ENCODE measurements at regions not wholly inside any gene's neighbourhood (a gene's known extent, or its start where the extent isn't known, plus 50 kb on each side); places are given as distances from the start of the nearest gene placed in this dataset.

DNA sequence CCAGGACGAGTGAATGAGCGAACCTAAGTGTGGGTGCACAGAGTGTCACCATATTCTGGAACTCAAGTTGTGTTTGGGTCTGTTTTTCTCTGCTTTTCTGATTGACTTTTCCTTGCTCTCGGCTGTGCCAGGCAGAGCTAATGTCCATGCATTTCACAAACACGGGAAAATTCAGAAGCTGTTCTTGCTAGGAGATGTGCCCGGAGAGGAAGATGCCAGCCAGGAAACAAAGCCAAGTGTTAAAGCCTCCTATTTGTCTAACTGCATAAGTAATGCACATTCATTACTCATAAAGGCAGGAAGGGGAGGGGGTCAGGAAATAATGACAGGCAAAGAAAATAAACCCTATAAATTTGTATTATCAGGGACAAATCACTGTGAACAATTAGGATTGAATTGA lies 250.4 kb upstream of the SFSWAP start:
- H3K79me1 ChIP-seq (ENCODE audit: low read depth, low read length), result no peaks in the 10 kb centered on the region
- FAIRE-seq, result no peak
- H3K9me3 ChIP-seq (ENCODE audit: insufficient read depth in 2 of 2, low read depth in 1 of 2, low read length in 1 of 2), result no peaks in the 10 kb centered on the region
- no peak overlapping the region for H3K56ac ChIP-seq (replicated peaks; ENCODE audit: insufficient read length, low read depth, low read length)
- H2BK5ac ChIP-seq (ENCODE audit: low read depth, low read length), result no peak overlapping the region
- H2AK5ac ChIP-seq (ENCODE audit: low read depth, low read length), result no peak overlapping the region
- no peak overlapping the region for H2AFZ ChIP-seq (ENCODE audit: low read length)
- no peak overlapping the region for H4K5ac ChIP-seq (ENCODE audit: insufficient read length, low read depth, low read length)
- no peak overlapping the region for H2BK15ac ChIP-seq (ENCODE audit: low read length)
- no peak overlapping the region for H4K8ac ChIP-seq (ENCODE audit: extremely low read depth, insufficient read depth, low read length)
- no peak for DNase-seq (ENCODE audit: low read depth in 1 of 2, low spot score in 2 of 2)
- H3K14ac ChIP-seq (ENCODE audit: insufficient read length), result no peak overlapping the region
- H3K79me2 ChIP-seq (ENCODE audit: control insufficient read depth in 1 of 2, insufficient read depth in 2 of 2, low read length in 2 of 2), result no peaks in the 10 kb centered on the region
- H3K27ac ChIP-seq (ENCODE audit: low read depth, low read length), result no peak overlapping the region
- no peaks in the 10 kb centered on the region for H3K36me3 ChIP-seq (ENCODE audit: control insufficient read depth in 2 of 4, insufficient read depth in 4 of 4, low read length in 3 of 4)
- no peaks in the 10 kb centered on the region; the same call in 1 of the 2 replicates for H3K23me2 ChIP-seq (ENCODE audit: low read depth, low read length)
- H3K4me1 ChIP-seq (replicated peaks in 1 of 4; ENCODE audit: control insufficient read depth in 3 of 4, insufficient read depth in 4 of 4, low read length in 3 of 4), result no peaks in the 10 kb centered on the region
- H3K4ac ChIP-seq (replicated peaks; ENCODE audit: insufficient read length, low read depth, low read length), result no peak overlapping the region
- WGBS, 2 experiments (ENCODE audit: extremely low coverage in 1 of 2, insufficient coverage in 1 of 2, insufficient read length in 1 of 2, insufficient replicate concordance in 2 of 2, low coverage in 1 of 2, low lambda C conversion rate in 2 of 2, missing lambda C conversion rate in 1 of 2), result 86% methylated on average over 5 of the region's 5 CpGs; no CpG with 5 or more reads in 1 of the 2 experiments
- H4K91ac ChIP-seq (replicated peaks; ENCODE audit: insufficient read length, low read length), result no peak overlapping the region
- H3K27me3 ChIP-seq (replicated peaks in 1 of 4; ENCODE audit: control insufficient read depth in 3 of 4, extremely low read depth in 1 of 4, insufficient read depth in 3 of 4, low read length in 3 of 4), result no peaks in the 10 kb centered on the region
- H3K9ac ChIP-seq (replicated peaks in 1 of 4; ENCODE audit: extremely low read depth in 1 of 4, low read depth in 3 of 4, low read length in 3 of 4), result no peak overlapping the region
- H3K18ac ChIP-seq (ENCODE audit: extremely low read depth, low read length), result no peak overlapping the region
- H2BK12ac ChIP-seq (ENCODE audit: low read depth, low read length), result no peak overlapping the region
- no peak overlapping the region for H3K4me3 ChIP-seq (ENCODE audit: extremely low read depth in 1 of 4, insufficient read depth in 2 of 4, low read depth in 3 of 4, low read length in 4 of 4)
- H2BK120ac ChIP-seq (replicated peaks; ENCODE audit: low read depth, low read length), result no peak overlapping the region
- ChIA-PET CTCF (ENCODE audit: partially characterized antibody) (no interaction called here), POLR2A (ENCODE audit: partially characterized antibody) (no interaction called here)
- no peak overlapping the region for H3K23ac ChIP-seq (ENCODE audit: insufficient read length)
- no peaks in the 10 kb centered on the region for H4K20me1 ChIP-seq (replicated peaks in 1 of 2; ENCODE audit: control insufficient read depth in 1 of 2, insufficient read depth in 2 of 2, low read length in 2 of 2)
- no peak overlapping the region for H2BK20ac ChIP-seq (ENCODE audit: low read length)
- H3K4me2 ChIP-seq (ENCODE audit: insufficient read depth in 1 of 2, low read depth in 2 of 2, low read length in 2 of 2), result no peak overlapping the region
- no peak for TF ChIP-seq ATF3 (IDR thresholded peaks at IDR 0.05; ENCODE audit: insufficient read depth, low read depth, low read length)
- no peak for TF ChIP-seq BCL11A (IDR thresholded peaks at IDR 0.05; ENCODE audit: low read depth in 2 of 2, low read length in 2 of 2)
- no peak for TF ChIP-seq NANOG (IDR thresholded peaks at IDR 0.05; ENCODE audit: insufficient read depth, low read depth, low read length, poor library complexity, severe bottlenecking)
- no peak for TF ChIP-seq SP4 (IDR thresholded peaks at IDR 0.05; ENCODE audit: low read length)
- no peak for TF ChIP-seq NRF1 (IDR thresholded peaks at IDR 0.05; ENCODE audit: low read depth, low read length)

Measured in H1 (cell line).